ENCODE measurements at regions not wholly inside any gene's neighbourhood (a gene's known extent, or its start where the extent isn't known, plus 50 kb on each side); places are given as distances from the start of the nearest gene placed in this dataset.

DNA sequence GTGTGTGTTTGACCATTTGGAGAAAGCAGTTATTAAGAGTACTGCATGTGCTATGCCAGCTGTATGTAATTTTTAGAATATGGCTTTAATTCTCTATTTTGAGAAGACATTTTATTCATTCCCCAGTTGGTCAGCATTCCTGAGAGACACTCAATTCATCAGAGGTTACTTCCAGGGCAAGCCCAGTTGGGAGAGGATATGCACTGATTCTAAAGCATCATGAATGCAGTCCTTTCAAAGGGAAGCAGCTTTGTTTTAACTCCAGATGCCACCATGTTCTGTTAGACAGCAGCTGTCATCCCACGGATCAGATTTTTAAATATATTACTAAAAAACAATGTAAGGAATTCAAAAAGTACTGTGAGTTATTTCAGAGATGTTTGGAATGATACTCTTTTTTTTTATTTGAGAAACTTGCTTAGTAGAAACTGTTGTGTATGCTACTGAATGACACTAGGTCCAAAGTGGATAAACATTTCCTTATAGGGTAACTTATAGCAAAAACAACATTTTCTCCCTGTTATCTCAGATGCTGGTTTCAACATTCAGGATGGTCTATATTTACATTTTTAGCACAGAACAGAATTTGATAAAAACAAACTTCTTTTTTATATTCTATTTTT lies 149.5 kb upstream of the B3GALT2 start:
- Histone ChIP-seq H3K9ac (ENCODE audit: low read length) (no peak overlapping the region), H3K4me3 (ENCODE audit: low read depth, low read length, poor library complexity, severe bottlenecking) (no peak overlapping the region), H4K20me1 (ENCODE audit: insufficient read depth, low read length) (no peaks in the 10 kb centered on the region), H2AFZ (ENCODE audit: low read length) (no peak overlapping the region), H3K9me2 (ENCODE audit: low read depth, low read length) (no peaks in the 10 kb centered on the region), H3K27me3 (ENCODE audit: insufficient read depth, low read length) (no peaks in the 10 kb centered on the region), H3K9me3 (ENCODE audit: low read length) (peaks cover 13% of the 10 kb centered on the region), H3K27ac (ENCODE audit: low read depth, low read length, poor library complexity, severe bottlenecking) (no peak overlapping the region), H3K4me2 (ENCODE audit: low read length) (no peak overlapping the region), H3K79me2 (ENCODE audit: insufficient read depth, low read length) (no peaks in the 10 kb centered on the region), H3F3A (ENCODE audit: insufficient read depth, low read length) (no peaks in the 10 kb centered on the region), H3K4me1 (ENCODE audit: insufficient read depth, low read length, severe bottlenecking) (no peaks in the 10 kb centered on the region), H3K36me3 (ENCODE audit: insufficient read depth, low read length) (no peaks in the 10 kb centered on the region; the same call in 1 of the 2 replicates)
- TF ChIP-seq, protein P1, sequence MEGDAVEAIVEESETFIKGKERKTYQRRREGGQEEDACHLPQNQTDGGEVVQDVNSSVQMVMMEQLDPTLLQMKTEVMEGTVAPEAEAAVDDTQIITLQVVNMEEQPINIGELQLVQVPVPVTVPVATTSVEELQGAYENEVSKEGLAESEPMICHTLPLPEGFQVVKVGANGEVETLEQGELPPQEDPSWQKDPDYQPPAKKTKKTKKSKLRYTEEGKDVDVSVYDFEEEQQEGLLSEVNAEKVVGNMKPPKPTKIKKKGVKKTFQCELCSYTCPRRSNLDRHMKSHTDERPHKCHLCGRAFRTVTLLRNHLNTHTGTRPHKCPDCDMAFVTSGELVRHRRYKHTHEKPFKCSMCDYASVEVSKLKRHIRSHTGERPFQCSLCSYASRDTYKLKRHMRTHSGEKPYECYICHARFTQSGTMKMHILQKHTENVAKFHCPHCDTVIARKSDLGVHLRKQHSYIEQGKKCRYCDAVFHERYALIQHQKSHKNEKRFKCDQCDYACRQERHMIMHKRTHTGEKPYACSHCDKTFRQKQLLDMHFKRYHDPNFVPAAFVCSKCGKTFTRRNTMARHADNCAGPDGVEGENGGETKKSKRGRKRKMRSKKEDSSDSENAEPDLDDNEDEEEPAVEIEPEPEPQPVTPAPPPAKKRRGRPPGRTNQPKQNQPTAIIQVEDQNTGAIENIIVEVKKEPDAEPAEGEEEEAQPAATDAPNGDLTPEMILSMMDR (IDR thresholded peaks at IDR 0.05; ENCODE audit: low read length) = no peak
- no peak for TF ChIP-seq EZH2 (IDR thresholded peaks at IDR 0.05; ENCODE audit: borderline replicate concordance, low read length)

DNA sequence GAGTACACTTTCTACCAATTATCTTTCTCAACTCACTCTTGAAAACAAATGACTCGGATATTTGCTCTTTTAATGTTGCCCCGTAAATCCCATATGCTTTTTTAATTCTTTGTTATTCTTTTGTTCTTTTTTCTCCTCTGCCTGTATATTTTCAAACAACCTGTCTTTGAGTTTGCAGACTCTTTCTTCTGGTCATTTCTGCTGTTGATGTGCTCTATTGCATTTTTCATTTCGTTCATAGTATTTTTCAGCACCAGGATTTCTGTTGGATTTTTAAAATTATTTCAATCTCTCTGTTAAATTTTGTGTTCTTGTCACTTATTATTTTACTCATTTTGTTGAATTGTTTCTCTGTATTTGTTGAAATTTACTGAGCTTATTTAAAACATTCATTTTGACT lies 146.8 kb upstream of the B3GALT2 start:
- Histone ChIP-seq H3K4me1 (ENCODE audit: insufficient read depth, low read length, severe bottlenecking) (no peaks in the 10 kb centered on the region), H3K9ac (ENCODE audit: low read length) (no peak overlapping the region), H2AFZ (ENCODE audit: low read length) (no peak overlapping the region), H4K20me1 (ENCODE audit: insufficient read depth, low read length) (no peaks in the 10 kb centered on the region), H3F3A (ENCODE audit: insufficient read depth, low read length) (no peaks in the 10 kb centered on the region), H3K79me2 (ENCODE audit: insufficient read depth, low read length) (no peaks in the 10 kb centered on the region), H3K9me2 (ENCODE audit: low read depth, low read length) (no peaks in the 10 kb centered on the region), H3K4me2 (ENCODE audit: low read length) (no peak overlapping the region), H3K36me3 (ENCODE audit: insufficient read depth, low read length) (no peaks in the 10 kb centered on the region; the same call in 1 of the 2 replicates), H3K27ac (ENCODE audit: low read depth, low read length, poor library complexity, severe bottlenecking) (no peak overlapping the region), H3K9me3 (ENCODE audit: low read length) (peaks cover 16% of the 10 kb centered on the region), H3K27me3 (ENCODE audit: insufficient read depth, low read length) (no peaks in the 10 kb centered on the region), H3K4me3 (ENCODE audit: low read depth, low read length, poor library complexity, severe bottlenecking) (no peak overlapping the region)
- no peak for TF ChIP-seq EZH2 (IDR thresholded peaks at IDR 0.05; ENCODE audit: borderline replicate concordance, low read length)
- TF ChIP-seq, protein P1 (IDR thresholded peaks at IDR 0.05; ENCODE audit: low read length) = no peak

DNA sequence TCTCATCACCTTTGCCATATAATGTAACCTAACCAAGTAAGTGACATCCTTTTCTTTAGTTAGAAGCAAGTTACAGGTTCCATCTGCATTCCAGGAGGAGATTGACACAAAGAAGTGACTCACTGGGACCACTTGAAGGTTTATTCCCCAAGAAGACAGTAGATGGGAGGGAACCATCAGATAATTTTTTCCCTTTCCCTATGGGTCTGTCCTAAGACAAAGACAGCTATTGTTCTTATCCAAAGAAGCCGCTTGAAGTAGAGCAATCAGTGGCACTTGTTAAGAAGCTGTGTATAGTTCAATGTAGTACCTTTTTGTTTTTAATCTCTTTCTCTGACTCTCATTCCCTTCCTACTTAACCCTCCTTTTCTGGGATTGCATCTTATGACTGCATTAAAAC lies 139.9 kb upstream of the B3GALT2 start:
- Histone ChIP-seq H3K9me2 (ENCODE audit: low read depth, low read length) (no peaks in the 10 kb centered on the region), H3K27ac (ENCODE audit: low read depth, low read length, poor library complexity, severe bottlenecking) (no peak overlapping the region), H3K4me2 (ENCODE audit: low read length) (no peak overlapping the region), H3K4me1 (ENCODE audit: insufficient read depth, low read length, severe bottlenecking) (no peaks in the 10 kb centered on the region), H3K79me2 (ENCODE audit: insufficient read depth, low read length) (no peaks in the 10 kb centered on the region), H2AFZ (ENCODE audit: low read length) (no peak overlapping the region), H3K36me3 (ENCODE audit: insufficient read depth, low read length) (no peaks in the 10 kb centered on the region), H3F3A (ENCODE audit: insufficient read depth, low read length) (no peaks in the 10 kb centered on the region), H3K9me3 (ENCODE audit: low read length) (peaks cover 3% of the 10 kb centered on the region; the same call in 1 of the 2 replicates), H3K4me3 (ENCODE audit: low read depth, low read length, poor library complexity, severe bottlenecking) (no peak overlapping the region), H4K20me1 (ENCODE audit: insufficient read depth, low read length) (no peaks in the 10 kb centered on the region), H3K27me3 (ENCODE audit: insufficient read depth, low read length) (no peaks in the 10 kb centered on the region), H3K9ac (ENCODE audit: low read length) (no peak overlapping the region)
- no peak for TF ChIP-seq EZH2 (IDR thresholded peaks at IDR 0.05; ENCODE audit: borderline replicate concordance, low read length)
- TF ChIP-seq, protein P1 (IDR thresholded peaks at IDR 0.05; ENCODE audit: low read length) = no peak
